HG03039 (cell line): ENCODE measurements at regions not wholly inside any gene's neighbourhood (a gene's known extent, or its start where the extent isn't known, plus 50 kb on each side); places are given as distances from the start of the nearest gene placed in this dataset.
"Not testable (repeated sequence)": the region's sequence is repeated elsewhere in the genome, so short reads cannot be mapped to it uniquely, and the experiment has no call there.

Experiments used
- ATAC-seq: cut with Tn5 transposase; IDR thresholded peaks from one replicate; pipeline ENCODE4 v1.9.1; 2021; ENCODE audit warnings: mild to moderate bottlenecking, moderate library complexity; ENCODE audit not compliant: unreplicated experiment

DNA sequence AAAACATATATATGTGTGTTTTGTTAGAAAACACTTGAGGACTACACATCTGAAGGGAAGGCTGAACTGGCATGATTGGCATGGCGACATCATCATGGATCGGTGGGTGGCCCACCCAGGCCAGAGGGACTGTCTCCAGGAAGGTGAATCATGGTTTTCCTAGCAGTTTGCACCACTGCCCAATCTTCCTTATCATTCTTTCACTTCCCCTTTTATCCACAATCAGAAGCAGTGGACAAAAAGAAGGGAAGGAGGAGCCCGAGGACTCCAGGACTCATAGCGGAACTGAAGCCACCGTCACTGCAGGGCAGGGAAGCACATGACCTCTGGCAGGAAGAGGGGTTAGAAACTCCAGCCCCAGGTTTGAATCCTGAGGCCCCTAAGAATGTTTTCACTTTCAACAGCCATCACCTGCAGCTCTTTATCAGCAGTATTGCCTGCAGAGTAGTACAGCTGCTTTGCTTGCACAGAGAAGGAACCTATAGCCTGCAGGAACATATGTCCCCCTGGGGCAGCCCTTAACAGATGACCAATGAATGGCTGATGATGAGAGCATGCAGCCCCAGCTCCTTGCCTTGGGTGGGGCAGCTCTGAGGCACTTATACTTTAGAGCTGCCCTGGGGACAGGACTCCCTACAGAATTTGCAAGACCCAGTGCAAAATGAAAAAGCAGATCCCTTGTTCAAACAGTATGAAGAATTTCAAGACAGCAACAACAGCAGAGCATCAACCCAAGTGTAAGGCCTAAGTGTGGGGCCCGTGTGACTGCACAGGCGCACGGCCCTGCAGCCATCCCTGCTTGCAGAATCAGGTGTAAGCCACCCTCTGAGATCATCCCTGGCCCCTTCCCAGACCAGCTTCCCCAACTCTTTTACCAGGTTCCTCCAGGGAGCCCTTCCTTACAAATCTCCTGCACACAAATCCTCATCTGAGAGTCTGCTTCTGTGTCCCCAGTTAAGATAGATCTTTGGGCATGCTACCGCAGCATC is 241.8 kb upstream of the IRF2BP2 start:
- no peak for ATAC-seq

DNA sequence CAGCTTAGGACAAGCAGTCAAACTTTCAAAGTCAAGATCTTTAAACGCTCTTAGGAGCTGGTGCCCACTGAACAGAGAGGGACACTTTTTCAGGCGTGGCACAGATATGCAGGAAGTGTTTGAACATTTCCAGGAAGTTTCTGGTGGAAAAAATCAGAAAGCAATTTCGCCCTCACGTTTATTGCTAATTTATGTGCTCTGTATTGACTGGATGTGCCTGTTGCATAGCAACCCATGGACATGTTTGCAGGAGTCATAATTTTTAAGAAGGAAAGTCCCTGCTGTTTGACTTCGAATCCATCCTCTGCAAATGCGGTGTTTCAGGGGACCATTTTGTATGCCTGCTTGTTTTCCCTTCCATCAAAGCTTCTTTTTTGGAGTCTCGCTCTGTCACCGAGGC is 239.9 kb upstream of the IRF2BP2 start:
- ATAC-seq: no peak

DNA sequence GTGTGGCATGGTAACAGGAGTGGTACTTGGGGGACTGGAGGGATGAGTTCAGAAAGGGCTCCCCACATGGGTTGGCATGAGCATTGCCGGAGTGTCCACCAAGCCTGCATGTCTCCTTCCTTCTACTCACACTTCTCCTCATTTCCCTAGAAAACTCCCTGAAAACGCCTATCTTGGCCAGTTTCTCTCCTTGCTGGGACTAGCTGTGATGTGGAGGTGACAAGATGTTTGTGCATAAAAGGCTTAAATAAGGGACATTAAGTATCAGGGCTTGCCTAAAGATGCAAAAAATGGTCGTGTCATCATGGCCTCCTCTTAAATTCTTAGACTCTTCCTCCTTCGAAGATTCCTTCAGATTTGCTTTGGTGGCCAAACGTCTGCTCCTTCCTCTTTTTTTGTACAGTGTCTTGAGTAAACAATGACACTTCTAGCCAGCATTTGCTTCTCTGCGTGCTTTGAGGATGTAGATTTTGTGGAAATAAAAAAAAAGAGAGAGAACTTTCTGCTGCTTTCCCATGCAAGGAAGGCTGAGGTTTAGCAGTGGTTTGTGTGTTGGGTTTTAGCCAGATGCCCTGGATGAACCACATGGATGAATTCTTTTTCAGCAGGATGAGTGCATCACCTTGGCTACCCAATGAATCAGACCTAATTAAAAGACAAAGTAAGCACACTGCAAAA is 239.1 kb upstream of the IRF2BP2 start:
- no peak for ATAC-seq

DNA sequence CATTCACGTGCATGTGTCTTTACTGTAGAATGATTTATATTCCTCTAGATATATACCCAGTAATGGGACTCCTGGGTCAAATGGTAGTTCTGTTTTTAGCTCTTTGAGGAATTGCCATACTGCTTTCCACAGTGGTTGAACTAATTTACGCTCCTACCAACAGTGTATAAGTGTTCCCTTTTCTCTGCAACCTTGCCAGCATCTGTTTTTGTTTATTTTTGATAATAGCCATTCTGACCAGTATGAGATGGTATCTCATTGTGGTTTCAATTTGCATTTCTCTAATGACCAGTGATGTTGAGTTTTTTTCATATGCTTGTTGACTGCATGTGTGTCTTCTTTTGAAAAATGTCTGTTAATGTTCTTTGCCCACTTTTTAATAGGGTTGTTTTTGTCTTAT is 236.8 kb upstream of the IRF2BP2 start:
- ATAC-seq: not testable (repeated sequence)

DNA sequence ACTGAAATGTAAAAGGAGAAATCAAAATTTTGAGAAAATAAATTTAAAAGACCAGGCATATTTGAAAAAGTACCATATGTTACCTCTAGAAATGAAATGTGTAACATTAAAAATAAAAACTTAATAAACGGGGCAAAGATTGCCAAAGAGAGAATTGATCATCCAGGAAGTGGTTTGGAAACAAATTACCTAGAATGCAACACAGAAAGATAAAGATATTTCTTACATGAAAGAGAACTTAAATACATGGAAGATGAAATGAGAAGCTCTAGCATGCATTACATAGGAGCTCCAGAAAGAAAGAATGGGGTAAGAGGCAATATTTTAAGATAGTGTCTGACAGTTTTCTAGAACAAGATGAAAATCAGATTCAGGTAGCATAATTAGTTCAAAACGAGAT is 235.9 kb upstream of the IRF2BP2 start:
- no peak for ATAC-seq

DNA sequence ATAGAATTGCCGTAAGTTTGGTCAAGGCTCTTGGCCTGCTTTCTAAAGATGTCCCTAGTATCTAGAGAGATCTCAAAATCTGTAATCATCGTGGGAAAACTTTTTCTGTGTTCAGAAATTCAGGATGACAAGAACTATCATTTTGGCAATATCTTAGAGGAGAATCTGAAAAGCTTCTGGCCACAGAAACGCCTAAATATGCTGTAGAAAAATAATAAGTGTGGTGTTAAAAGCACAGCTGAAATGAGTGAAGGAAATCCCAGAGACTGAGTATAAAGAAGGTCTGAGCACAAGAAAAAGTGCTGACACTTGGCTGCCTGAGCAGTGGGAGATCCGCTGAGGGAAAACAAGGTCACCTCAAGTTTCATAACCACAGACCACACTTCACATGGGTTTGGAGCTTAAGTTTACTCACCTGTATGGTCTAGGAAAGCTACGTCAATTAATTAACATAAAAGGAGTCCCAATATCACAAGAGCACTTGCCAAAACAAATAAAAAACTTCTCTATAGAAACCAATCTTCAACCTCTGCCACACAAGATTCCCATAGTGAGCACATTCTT is 235.2 kb upstream of the IRF2BP2 start:
- ATAC-seq: no peak

DNA sequence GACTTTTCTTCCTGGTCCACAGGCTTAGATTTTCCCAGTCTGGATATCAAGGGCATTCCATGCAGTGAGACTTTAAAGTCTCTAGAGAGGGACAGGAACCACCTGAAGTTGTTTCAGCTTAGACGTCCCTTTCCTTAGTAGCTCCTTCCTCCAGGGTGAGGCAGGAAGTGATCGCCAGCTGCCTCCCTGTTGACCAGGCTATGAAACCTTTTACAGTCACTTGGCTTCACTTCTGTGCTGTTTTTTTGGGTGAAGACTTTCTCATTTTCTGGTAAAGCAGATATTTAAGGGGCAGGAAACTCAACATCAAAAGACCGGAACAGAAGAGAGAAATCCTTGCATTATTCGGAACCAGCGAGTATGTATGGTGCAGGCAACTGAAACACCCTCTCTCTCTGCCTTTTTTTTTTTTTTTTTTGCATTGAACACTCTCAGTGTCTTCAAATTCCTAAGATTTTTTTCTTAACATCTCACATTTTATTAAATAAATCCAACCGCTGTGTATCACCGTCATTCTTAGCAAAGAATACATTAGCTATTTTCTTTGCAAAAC is 234.6 kb upstream of the IRF2BP2 start:
- no peak for ATAC-seq

DNA sequence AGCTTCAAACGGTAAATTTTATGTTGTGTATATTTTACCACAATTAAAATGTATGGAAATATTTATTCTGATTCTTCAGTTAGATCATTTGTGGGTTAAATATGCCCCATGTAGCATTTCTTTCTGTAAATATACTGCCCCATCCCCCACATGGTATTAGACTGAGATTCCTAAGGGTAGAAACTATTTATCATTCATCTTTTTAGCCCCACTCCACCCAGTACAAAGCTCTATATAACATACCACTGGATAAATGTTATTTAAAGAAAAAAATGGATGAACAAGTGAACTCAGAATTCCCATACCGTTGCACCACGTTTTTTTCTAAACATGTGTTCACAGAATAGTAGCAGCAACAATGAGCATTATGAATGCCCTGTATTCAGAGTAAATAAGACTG is 234.0 kb upstream of the IRF2BP2 start:
- ATAC-seq: no peak

DNA sequence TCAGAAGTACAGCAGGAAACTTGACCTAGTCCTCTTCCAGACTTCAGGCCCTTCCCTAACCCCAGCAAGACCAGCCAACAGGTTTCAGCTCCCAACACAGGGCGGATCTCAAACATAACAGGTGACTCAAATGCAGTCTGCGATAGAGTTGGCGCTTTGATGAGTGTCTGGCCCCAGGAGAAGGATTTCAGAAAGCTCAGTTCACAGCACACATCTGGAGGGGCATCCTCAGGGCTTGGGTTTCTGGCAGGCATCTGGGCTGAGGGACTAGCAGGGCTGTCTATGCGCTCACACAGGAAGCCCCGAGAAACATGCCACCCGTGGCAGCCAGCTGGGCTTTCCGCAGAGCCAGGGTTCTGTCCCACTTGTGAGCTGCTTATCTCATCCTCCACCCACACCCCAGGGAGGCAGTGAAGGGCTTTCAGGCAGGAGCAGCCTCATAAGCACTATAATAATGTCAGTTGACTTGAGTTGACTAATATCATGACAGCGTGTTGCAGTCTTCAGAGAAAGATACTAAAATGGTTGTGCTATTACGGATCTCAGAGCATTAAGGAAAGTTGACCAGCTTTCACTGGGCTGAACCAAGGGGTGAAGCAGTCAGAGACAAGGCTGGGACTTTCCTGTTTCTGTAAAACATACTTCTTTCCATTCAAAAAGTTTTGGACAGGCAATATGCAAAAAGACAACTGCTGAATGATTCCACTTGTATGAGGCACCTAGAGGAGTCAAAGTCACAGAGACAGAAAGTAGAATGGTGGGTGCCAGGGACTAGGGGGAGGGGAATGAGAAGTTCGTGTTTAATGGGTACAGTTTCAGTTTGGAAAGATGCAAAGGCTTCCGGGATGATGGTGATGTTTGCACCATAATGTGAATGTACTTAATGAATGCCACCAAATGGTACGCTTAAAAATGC is 233.0 kb upstream of the IRF2BP2 start:
- ATAC-seq: peak; percentile 68

DNA sequence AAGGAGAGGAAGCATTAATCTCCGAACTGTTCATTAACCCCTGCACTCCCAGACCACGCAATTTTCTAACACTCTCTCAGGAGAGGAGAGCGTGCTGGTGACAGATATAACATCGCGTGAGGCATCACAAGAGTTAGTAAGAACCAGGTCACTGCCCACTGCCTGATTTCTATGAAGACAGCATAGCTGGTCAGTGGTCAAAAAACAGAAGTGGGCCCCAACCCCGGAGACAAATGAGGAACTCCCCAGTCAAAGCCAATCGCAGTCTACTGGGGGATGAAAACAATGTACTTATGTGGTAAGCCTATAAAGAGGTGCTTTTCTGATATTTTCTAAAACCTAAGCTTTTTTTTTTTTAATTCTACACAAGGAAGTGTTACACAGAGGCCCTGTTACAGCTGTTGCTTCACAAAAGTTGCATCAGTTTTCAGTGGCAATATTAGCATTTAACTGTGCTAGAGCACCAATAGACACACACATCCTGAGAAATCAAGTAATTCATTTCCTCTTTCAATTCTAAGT is 231.8 kb upstream of the IRF2BP2 start:
- no peak for ATAC-seq

DNA sequence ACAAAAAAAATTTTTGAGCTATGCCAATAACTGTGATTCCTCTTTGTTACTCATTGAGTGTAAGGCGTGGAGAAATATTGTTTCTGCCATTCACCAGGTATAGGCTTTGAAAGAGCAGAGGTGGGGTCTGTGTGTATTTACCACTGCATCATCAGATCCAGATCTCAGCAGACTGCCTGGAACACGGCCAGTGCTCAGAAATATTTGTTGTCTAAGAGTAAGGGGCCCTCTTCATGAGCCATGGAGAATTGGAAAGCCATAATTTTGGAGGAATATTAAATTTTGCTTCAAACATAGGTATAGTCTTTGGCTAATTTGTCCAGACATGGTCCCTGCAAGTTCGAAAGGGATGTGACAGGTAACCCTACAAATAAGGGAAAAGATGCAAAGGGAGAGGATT is 231.3 kb upstream of the IRF2BP2 start:
- no peak for ATAC-seq

DNA sequence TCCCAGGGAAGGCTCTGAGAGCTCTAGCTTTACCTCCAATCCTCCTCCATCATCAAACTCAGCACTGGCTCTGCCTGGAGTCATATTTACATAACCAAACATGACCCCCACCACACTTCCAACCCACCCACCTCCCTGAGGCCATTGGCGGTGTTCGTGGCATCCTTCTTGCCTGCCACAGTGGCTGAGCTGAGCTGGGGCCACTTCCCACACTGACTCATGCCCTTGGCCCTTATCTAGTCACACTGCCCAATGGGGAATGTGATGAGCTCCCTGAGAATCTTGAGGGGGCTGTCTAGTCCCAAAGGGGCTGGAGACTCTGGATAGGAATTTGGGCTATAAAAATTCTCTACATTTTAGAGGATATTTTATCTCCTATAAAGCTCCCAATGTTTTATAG is 230.9 kb upstream of the IRF2BP2 start:
- ATAC-seq: no peak

DNA sequence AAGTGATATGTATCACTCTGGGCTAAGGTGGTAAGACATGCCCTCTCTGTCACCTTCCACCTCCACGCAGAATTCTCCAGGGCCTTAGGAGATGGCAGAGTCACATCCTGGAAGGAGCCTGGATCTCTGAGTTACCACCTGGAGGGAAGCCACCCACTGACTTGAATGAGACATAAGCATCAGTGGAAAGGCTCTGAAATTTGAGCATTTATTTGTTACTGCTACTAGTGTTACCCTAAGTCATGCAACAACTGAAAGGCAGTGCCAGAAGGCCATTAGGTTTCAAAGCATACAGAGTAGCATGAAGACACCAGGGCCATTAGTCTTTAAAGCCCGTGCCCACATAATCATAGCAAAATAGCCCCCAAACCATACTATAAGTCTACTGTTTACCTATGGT is 230.3 kb upstream of the IRF2BP2 start:
- ATAC-seq: no peak

DNA sequence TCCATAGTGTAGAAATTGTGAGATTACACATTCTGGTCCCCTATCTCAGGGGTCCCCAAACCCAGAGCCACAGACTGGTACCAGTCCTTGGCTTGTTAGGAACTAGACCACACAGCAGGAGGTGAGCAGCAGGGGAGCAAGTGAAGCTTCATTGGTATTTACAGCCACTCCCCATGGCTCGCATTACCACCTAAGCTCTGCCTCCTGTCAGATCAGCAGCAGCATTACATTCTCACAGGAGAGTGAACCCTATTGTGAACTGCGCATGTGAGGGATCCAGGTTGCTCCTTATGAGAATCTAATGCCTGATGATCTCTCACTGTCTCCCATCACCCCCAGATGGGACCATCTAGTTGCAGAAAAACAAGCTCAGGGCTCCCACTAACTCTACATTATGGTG is 229.7 kb upstream of the IRF2BP2 start:
- no peak for ATAC-seq

DNA sequence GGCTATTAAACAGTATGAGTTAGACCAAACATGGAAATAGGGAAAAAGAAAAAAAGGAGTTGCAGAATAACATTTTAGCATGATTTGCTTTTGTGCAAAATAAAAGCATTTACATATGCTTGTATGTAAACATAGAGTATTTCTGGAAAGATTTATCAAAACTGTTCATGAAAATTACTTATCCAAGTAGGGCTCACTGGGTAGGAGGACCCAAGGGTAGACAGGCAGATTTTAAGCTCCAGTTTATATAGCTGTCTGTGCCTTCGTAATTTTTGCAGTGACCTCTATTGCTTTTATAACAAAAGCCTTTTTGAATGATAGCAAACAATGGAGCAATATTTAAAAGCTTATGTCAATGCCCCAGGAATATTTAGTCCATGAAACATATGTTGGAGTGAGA is 228.8 kb upstream of the IRF2BP2 start:
- no peak for ATAC-seq

DNA sequence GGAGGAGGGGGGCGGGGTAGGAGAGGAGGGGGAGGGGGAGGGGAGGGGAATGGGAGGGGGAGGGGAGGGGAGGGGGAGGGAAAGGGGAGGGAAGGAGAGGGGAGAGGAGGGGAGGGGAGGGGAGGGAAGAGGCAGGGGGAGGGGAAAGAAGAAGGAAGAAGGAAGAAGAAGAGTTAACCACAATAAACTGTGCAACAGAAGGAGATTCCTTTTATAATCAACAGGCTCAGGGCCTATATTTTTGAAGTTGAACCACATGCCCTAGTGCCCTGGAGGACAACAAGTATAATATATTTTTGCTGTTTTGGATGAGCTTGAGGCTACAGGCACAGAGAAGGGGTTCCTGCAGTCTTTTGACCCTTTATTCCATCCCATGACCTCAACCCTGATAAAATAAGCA is 228.2 kb upstream of the IRF2BP2 start:
- ATAC-seq: no peak

DNA sequence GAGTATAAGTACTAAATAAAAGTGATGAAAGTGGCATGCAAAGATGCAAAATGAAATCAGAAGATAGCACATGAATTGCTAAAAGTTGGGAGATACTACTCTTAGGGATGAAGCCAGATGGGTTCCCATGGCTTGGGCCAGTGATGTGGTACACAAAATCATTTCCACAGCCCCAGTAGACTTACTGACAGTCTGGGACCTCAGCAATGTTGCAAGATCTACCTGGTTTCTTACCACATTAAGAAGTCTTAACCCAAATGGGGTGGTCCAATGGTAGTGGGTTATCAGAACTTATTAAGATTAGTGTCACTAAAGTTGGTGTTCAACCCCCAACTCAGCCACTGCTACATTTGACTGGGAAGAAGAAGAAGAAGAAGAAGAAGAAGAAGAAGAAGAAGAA is 227.7 kb upstream of the IRF2BP2 start:
- no peak for ATAC-seq

DNA sequence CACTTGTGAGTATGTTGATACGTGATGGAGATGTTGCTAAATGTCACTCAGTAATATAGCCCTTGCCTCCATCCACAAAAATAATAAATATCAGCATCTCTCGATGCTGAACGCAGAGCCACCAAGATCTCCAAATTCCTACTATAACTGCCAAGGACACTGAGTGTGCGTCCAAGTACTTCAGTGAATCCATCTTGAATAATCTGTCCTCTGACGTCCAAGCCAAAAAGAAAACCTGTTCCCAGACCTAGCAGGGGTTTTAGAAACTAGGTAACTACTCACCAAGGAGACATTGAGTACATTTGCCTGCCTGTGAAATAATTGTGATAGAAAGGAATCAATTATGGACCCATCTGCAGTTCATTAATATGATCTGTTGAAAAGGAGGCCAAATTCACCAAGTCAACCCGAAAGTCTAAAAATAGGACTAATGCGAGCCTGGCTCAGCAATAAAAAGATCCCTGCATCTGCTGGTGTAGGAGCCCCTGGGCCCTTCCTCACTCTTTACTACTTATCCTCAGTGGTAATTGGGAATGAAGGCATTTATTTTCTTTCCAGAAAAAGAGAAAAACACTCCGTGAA is 226.9 kb upstream of the IRF2BP2 start:
- no peak for ATAC-seq

DNA sequence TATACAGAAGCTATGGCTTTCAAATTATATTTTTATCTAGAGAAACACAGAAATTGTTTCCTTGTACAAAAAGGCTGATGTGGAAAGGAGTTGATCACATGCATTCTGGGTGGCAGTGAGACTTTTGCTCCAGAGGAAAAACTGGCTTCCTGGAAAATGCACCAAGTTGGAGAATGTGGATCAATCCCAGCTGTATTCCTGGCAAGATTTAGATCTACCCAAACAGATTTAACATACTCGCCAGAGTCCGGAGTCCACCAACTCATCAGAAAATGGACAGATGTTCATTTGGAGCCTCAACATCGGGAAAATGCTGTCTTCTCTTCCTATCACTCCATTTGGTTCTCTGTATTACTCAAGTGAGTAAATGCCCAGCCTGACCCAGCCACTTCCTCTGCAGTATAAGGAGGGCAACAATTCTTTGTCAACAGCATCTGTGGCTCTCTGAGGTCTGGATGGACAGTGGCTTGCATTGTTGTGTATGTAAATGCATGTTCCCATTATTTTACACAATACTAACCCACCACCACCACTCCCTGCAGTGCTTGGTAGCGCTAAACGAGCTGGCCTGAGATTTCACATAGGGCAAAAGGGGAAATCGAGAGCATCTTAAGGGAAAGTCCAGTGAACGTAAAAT is 226.2 kb upstream of the IRF2BP2 start:
- no peak for ATAC-seq

DNA sequence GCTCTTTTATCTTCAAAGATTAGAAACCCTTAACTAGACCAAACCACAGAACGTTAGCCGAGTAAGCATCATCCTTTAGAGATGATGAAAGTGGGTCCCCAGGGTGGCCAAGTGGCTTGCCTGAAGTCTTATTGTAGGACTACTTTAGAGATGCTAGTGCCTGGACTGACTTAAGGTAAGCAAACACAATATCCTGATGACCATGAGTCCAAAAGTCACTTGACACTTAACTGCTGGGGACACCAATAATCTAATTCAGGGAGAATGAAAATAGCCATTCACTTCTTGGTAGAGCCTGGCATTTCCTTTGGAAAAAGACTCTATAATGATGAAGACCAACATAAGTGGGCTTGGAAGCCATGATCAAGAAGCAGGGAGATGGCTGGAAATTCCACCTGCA is 225.3 kb upstream of the IRF2BP2 start:
- ATAC-seq: no peak
